ENCODE measurements at regions not wholly inside any gene's neighbourhood (a gene's known extent, or its start where the extent isn't known, plus 50 kb on each side); places are given as distances from the start of the nearest gene placed in this dataset.

DNA sequence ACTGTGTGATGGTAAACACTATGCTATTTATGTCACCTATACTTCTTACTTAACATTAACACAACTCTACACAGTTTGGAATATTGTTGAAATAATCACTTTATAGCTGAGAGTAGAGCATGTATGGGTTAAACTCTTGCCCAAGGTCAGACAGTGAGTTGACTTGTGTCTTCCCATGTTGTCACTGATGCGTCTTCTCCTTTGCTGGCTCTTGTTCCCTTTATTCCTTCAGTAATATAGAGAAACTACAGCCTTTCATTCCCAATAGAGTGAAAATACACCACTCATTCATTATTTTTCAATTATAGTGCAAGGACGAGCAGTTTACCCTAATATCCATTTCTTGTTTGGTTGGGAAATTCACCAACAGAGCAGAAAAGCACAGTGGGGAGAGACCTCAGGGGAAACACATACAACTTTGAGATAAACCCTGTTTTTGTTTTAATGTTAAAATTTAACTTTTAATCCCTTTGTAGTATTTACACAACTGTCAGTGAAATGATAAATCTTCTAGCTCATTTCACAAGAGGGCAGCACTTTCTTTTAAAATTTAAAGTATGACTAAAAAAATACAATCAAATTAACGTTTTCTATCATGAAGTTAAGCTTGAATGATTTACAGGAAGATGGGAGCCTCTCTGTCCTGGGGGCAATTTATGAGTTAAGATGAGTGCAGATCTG lies 363.0 kb downstream of the UTRN start:
- no peak for TF ChIP-seq PHB2 (IDR thresholded peaks at IDR 0.05; ENCODE audit: partially characterized antibody)
- TF ChIP-seq EZH2 (conservative IDR thresholded peaks at IDR 0.05; ENCODE audit: low read depth, low read length), result no peak
- no peak for TF ChIP-seq GABPA (IDR thresholded peaks at IDR 0.05; ENCODE audit: low read depth, low read length)
- no peak for TF ChIP-seq GABPA (CRISPR knock-in tag; IDR thresholded peaks at IDR 0.05; ENCODE audit: low read depth)
- no peak for TF ChIP-seq NCOA5 (CRISPR knock-in tag; IDR thresholded peaks at IDR 0.05)
- 0 out of 2 replicates have a peak, but pooled peaks have one; percentile 42 for TF ChIP-seq ONECUT2 (CRISPR knock-in tag; IDR thresholded peaks at IDR 0.05)
- TF ChIP-seq MTA3 (CRISPR knock-in tag; IDR thresholded peaks at IDR 0.05), result no peak
- TF ChIP-seq SRSF1 (optimal IDR thresholded peaks at IDR 0.05; ENCODE audit: low read depth, low read length), result no peak
- no peak for TF ChIP-seq ZMAT3 (CRISPR knock-in tag; conservative IDR thresholded peaks at IDR 0.05)
- no peak for TF ChIP-seq SNRNP70 (IDR thresholded peaks at IDR 0.05; ENCODE audit: low read depth, low read length)
- no peak for TF ChIP-seq ZBTB1 (CRISPR knock-in tag; IDR thresholded peaks at IDR 0.05; ENCODE audit: borderline replicate concordance)

All from HepG2 (cell line).